HCT116 (cell line): ENCODE measurements at regions not wholly inside any gene's neighbourhood (a gene's known extent, or its start where the extent isn't known, plus 50 kb on each side); places are given as distances from the start of the nearest gene placed in this dataset.

Experiments
- ATAC-seq: fragments of 200-7000 bp; cut with Tn5 transposase; 2 replicates; pipeline ENCODE4 v1.9.1; 2020; ENCODE audit warnings: mild to moderate bottlenecking, moderate library complexity
- BruUV-seq: library from RNA; stranded (reverse); fragments of 400-500 nt; replicated peaks from 2 replicates; lab custom pipeline; 2021; lab: Mats Ljungman, UMichigan
- CTCF ChIA-PET: fragments of 300-600 bp; sonication (Branson Sonifier 250); formaldehyde crosslinking; loops from one replicate; lab custom pipeline; 2021; ENCODE audit warnings: antibody characterized with exemption; lab: Charles Lee
- POLR2A ChIA-PET: fragments of 300-600, 350-600 bp; sonication (Branson Sonifier 250); formaldehyde crosslinking; loops from one replicate; lab custom pipeline; 2021; ENCODE audit warnings: antibody characterized with exemption; lab: Charles Lee
- RAD21 ChIA-PET, 2 experiments: fragments of 300-600 bp; sonication (Branson Sonifier 250); formaldehyde crosslinking; loops; one replicate each; lab custom pipeline; 2023; ENCODE audit warnings: low total read pairs in 2 of 2; ENCODE audit not compliant: uncharacterized antibody in 2 of 2, unreplicated experiment in 2 of 2, low non-redundant PET in 1 of 2; lab: Charles Lee
- DNase-seq: peaks from one replicate; pipeline ENCODE4 v3.0.0-alpha.2; 2010; ENCODE audit warnings: low read depth, low spot score
- H2AFZ ChIP-seq: fragments of 200-600 bp; shearing (Covaris generic), sonication (generic); 2 replicates; pipeline ENCODE4 v1.6.1; 2017; ENCODE audit warnings: low read depth, mixed run types, mixed read lengths, antibody characterized with exemption, low read length; ENCODE audit not compliant: poor library complexity, severe bottlenecking
- H3K27ac ChIP-seq: 2 replicates; pipeline ENCODE4 v1.5.1; 2012; ENCODE audit warnings: low read depth, low read length
- H3K27me3 ChIP-seq: fragments of 200-600 bp; sonication (generic); 2 replicates; pipeline ENCODE4 v1.6.1; 2016; ENCODE audit warnings: mixed run types, low read length, mixed read lengths; ENCODE audit not compliant: insufficient read depth
- H3K36me3 ChIP-seq, 2 experiments: fragments of 200-500 bp in 1 of 2; fragments of 200-600 bp in 1 of 2; sonication (Bioruptor generic) in 1 of 2; sonication (generic) in 1 of 2; 2 replicates each; pipeline versions ENCODE4 v1.5.1 to v1.6.1; 2014 to 2016; ENCODE audit warnings: low read length in 2 of 2, inconsistent platforms in 1 of 2, mixed read lengths in 1 of 2, mixed run types in 1 of 2; ENCODE audit not compliant: insufficient read depth in 2 of 2, control insufficient read depth in 1 of 2
- H3K4me1 ChIP-seq, 2 experiments: fragments of 200-600 bp in 1 of 2; sonication (generic) in 1 of 2; 2 replicates each; pipeline versions ENCODE4 v1.5.1 to v1.6.1; 2012 to 2017; ENCODE audit warnings: low read length in 2 of 2, inconsistent platforms in 1 of 2, mild to moderate bottlenecking in 1 of 2, mixed read lengths in 1 of 2, mixed run types in 1 of 2, moderate library complexity in 1 of 2; ENCODE audit not compliant: insufficient read depth in 2 of 2, control insufficient read depth in 1 of 2
- H3K4me2 ChIP-seq: fragments of 200-600 bp; sonication (generic); 2 replicates; pipeline ENCODE4 v1.6.1; 2017; ENCODE audit warnings: mixed run types, low read length, mixed read lengths
- H3K4me3 ChIP-seq, 2 experiments: fragments of 200-600 bp in 1 of 2; sonication (generic) in 1 of 2; replicated peaks in 1 of 2; 2 replicates each; pipeline ENCODE4 v1.5.1; 2011 to 2016; ENCODE audit warnings: low read length in 2 of 2, control low read depth in 1 of 2, low read depth in 1 of 2, mild to moderate bottlenecking in 1 of 2, mixed read lengths in 1 of 2, mixed run types in 1 of 2
- H3K79me2 ChIP-seq: fragments of 200-600 bp; sonication (generic); 2 replicates; pipeline ENCODE4 v1.6.1; 2017; ENCODE audit warnings: mild to moderate bottlenecking, mixed run types, low read length, moderate library complexity, mixed read lengths; ENCODE audit not compliant: insufficient read depth
- H3K9ac ChIP-seq: fragments of 200-600 bp; sonication (generic); 2 replicates; pipeline ENCODE4 v1.6.1; 2016; ENCODE audit warnings: low read length, mixed read lengths
- H3K9me2 ChIP-seq: fragments of 200-600 bp; sonication (generic), shearing (Covaris generic); 2 replicates; pipeline ENCODE4 v1.6.1; 2017; ENCODE audit warnings: mixed run types, mild to moderate bottlenecking, moderate library complexity; ENCODE audit not compliant: insufficient read depth
- H3K9me3 ChIP-seq, 2 experiments: fragments of 200-500 bp in 1 of 2; fragments of 200-600 bp in 1 of 2; sonication (Bioruptor generic) in 1 of 2; sonication (generic) in 1 of 2; 2 replicates each; pipeline ENCODE4 v1.6.1; 2014 to 2017; ENCODE audit warnings: low read length in 2 of 2, mixed read lengths in 2 of 2, inconsistent platforms in 1 of 2, low read depth in 1 of 2, mild to moderate bottlenecking in 1 of 2, mixed run types in 1 of 2, moderate library complexity in 1 of 2; ENCODE audit not compliant: control insufficient read depth in 1 of 2, insufficient read depth in 1 of 2
- H4K20me1 ChIP-seq: fragments of 200-600 bp; sonication (generic), shearing (Covaris generic); 2 replicates; pipeline ENCODE4 v1.6.1; 2017; ENCODE audit warnings: mixed run types, mild to moderate bottlenecking, moderate library complexity; ENCODE audit not compliant: insufficient read depth
- CBX3 ChIP-seq: IDR thresholded peaks from 2 replicates; pipeline ENCODE4 v1.6.1; 2012; ENCODE audit warnings: low read depth
- CEBPB ChIP-seq: IDR thresholded peaks from 2 replicates; pipeline ENCODE4 v1.6.1; 2012; ENCODE audit warnings: low read depth
- CTCF ChIP-seq, 3 experiments: fragments of 200-600 bp in 1 of 3; sonication (generic) in 1 of 3; IDR thresholded peaks in 2 of 3; conservative IDR thresholded peaks in 1 of 3; 2 replicates each; pipeline ENCODE4 v1.5.1; 2012 to 2017; ENCODE audit warnings: low read depth in 2 of 3, low read length in 2 of 3, antibody characterized with exemption in 1 of 3, borderline replicate concordance in 1 of 3, control low read depth in 1 of 3, mild to moderate bottlenecking in 1 of 3, mixed read lengths in 1 of 3, mixed run types in 1 of 3, moderate library complexity in 1 of 3; ENCODE audit not compliant: insufficient read depth in 1 of 3
- ELF1 ChIP-seq: IDR thresholded peaks from 2 replicates; pipeline ENCODE4 v1.6.1; 2012; ENCODE audit warnings: low read depth, borderline replicate concordance
- EZH2 ChIP-seq: fragments of 200-600 bp; sonication (generic); IDR thresholded peaks from 2 replicates; pipeline ENCODE4 v1.6.1; 2017; ENCODE audit warnings: antibody characterized with exemption, mixed run types
- EZH2phosphoT487 ChIP-seq: fragments of 200-600 bp; IDR thresholded peaks from 2 replicates; pipeline ENCODE4 v1.6.1; 2018; ENCODE audit warnings: antibody characterized with exemption, borderline replicate concordance
- FOSL1 ChIP-seq: IDR thresholded peaks from 2 replicates; pipeline ENCODE4 v1.6.1; 2012; ENCODE audit warnings: low read depth
- POLR2A ChIP-seq: IDR thresholded peaks from 2 replicates; pipeline ENCODE4 v1.7.0; 2011; ENCODE audit warnings: borderline replicate concordance; ENCODE audit not compliant: insufficient read depth, insufficient read length; ENCODE audit errors: extremely low read depth
- POLR2AphosphoS5 ChIP-seq: IDR thresholded peaks from 2 replicates; pipeline ENCODE4 v1.6.1; 2011; ENCODE audit warnings: mild to moderate bottlenecking, low read depth, low read length, moderate library complexity
- RAD21 ChIP-seq: IDR thresholded peaks from 2 replicates; pipeline ENCODE4 v1.6.1; 2012; ENCODE audit warnings: low read depth, mild to moderate bottlenecking
- SIN3A ChIP-seq: IDR thresholded peaks from 2 replicates; pipeline ENCODE4 v1.6.1; 2012; ENCODE audit warnings: low read depth
- SP1 ChIP-seq: IDR thresholded peaks from 2 replicates; pipeline ENCODE4 v1.6.1; 2012; ENCODE audit warnings: low read depth
- SRF ChIP-seq: IDR thresholded peaks from 2 replicates; pipeline ENCODE4 v1.6.1; 2012; ENCODE audit warnings: low read depth
- TCF7L2 ChIP-seq: IDR thresholded peaks from 2 replicates; pipeline ENCODE4 v1.7.0; 2011; ENCODE audit warnings: borderline replicate concordance, inconsistent platforms; ENCODE audit not compliant: insufficient read depth, insufficient read length; ENCODE audit errors: extremely low read depth
- ZFX ChIP-seq: fragments of 450-650 bp; IDR thresholded peaks from 2 replicates; pipeline ENCODE4 v1.6.1; 2017
- ZNF274 ChIP-seq: fragments of 200-500 bp; sonication (Bioruptor generic); IDR thresholded peaks from 2 replicates; pipeline ENCODE4 v1.6.1; 2014; ENCODE audit warnings: mild to moderate bottlenecking, low read depth, low read length, inconsistent platforms
- intact Hi-C: fragments of 100-400 bp; cut with micrococcal nuclease; formaldehyde crosslinking; loops from 2 replicates; pipeline ENCODE4 v1.10.0; 2022
- TF ChIP-seq, protein P1 (sequence below): IDR thresholded peaks from 2 replicates; pipeline ENCODE4 v1.6.1; 2012
- TF ChIP-seq, protein P2 (sequence below): IDR thresholded peaks from 2 replicates; pipeline ENCODE4 v1.6.1; 2011; ENCODE audit warnings: mild to moderate bottlenecking, low read length, moderate library complexity; ENCODE audit not compliant: insufficient replicate concordance; ENCODE audit errors: extremely low read depth
- TF ChIP-seq, protein P3 (sequence below): IDR thresholded peaks from 2 replicates; pipeline ENCODE4 v1.6.1; 2012; ENCODE audit warnings: low read depth

GRCh38 chr2:34070196-34070595 is 471.1 kb upstream of the FAM98A start:
- BruUV-seq: no TSS peak
- ATAC-seq: no peak
- POLR2A ChIA-PET: no interaction called here

More at GRCh38 chr2:34070196-34070595, 471.1 kb upstream of the FAM98A start:
- intact Hi-C loops: no loop called here
- no peak overlapping the region for H3K9ac ChIP-seq
- no peak overlapping the region for H3K4me2 ChIP-seq
- ChIA-PET RAD21 (no interaction called here), CTCF (no interaction called here)
- H3K79me2 ChIP-seq: no peaks in the 10 kb centered on the region
- no peak for DNase-seq
- peaks cover 4 to 6% of the 10 kb centered on the region in 2 experiments; a peak in 1 of 4 replicates for H3K9me3 ChIP-seq
- no peaks in the 10 kb centered on the region for H3K36me3 ChIP-seq
- no peak overlapping the region for H2AFZ ChIP-seq
- no peaks in the 10 kb centered on the region for H3K27me3 ChIP-seq
- no peak for TF ChIP-seq ZFX
- TF ChIP-seq CBX3: no peak
- TF ChIP-seq ZNF274: no peak
- TF ChIP-seq, protein P1, sequence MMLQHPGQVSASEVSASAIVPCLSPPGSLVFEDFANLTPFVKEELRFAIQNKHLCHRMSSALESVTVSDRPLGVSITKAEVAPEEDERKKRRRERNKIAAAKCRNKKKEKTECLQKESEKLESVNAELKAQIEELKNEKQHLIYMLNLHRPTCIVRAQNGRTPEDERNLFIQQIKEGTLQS: no peak
- no peak for TF ChIP-seq TCF7L2
- no peak for TF ChIP-seq CTCF (IDR thresholded peaks at IDR 0.05 in 2 of 3, conservative IDR thresholded peaks at IDR 0.05 in 1 of 3; ENCODE audit: borderline replicate concordance in 1 of 3, insufficient read depth in 1 of 3, low read depth in 2 of 3, low read length in 2 of 3)
- no peak for TF ChIP-seq RAD21
- TF ChIP-seq FOSL1: no peak
- TF ChIP-seq, protein P2, sequence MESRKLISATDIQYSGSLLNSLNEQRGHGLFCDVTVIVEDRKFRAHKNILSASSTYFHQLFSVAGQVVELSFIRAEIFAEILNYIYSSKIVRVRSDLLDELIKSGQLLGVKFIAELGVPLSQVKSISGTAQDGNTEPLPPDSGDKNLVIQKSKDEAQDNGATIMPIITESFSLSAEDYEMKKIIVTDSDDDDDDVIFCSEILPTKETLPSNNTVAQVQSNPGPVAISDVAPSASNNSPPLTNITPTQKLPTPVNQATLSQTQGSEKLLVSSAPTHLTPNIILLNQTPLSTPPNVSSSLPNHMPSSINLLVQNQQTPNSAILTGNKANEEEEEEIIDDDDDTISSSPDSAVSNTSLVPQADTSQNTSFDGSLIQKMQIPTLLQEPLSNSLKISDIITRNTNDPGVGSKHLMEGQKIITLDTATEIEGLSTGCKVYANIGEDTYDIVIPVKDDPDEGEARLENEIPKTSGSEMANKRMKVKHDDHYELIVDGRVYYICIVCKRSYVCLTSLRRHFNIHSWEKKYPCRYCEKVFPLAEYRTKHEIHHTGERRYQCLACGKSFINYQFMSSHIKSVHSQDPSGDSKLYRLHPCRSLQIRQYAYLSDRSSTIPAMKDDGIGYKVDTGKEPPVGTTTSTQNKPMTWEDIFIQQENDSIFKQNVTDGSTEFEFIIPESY: no peak
- TF ChIP-seq ELF1: no peak
- TF ChIP-seq EZH2: no peak
- no peak for TF ChIP-seq EZH2phosphoT487
- no peak for TF ChIP-seq SRF
- TF ChIP-seq SP1: no peak
- no peak for TF ChIP-seq CEBPB
- no peak for TF ChIP-seq SIN3A
- TF ChIP-seq POLR2AphosphoS5: no peak
- no peak for TF ChIP-seq POLR2A
- TF ChIP-seq, protein P3, sequence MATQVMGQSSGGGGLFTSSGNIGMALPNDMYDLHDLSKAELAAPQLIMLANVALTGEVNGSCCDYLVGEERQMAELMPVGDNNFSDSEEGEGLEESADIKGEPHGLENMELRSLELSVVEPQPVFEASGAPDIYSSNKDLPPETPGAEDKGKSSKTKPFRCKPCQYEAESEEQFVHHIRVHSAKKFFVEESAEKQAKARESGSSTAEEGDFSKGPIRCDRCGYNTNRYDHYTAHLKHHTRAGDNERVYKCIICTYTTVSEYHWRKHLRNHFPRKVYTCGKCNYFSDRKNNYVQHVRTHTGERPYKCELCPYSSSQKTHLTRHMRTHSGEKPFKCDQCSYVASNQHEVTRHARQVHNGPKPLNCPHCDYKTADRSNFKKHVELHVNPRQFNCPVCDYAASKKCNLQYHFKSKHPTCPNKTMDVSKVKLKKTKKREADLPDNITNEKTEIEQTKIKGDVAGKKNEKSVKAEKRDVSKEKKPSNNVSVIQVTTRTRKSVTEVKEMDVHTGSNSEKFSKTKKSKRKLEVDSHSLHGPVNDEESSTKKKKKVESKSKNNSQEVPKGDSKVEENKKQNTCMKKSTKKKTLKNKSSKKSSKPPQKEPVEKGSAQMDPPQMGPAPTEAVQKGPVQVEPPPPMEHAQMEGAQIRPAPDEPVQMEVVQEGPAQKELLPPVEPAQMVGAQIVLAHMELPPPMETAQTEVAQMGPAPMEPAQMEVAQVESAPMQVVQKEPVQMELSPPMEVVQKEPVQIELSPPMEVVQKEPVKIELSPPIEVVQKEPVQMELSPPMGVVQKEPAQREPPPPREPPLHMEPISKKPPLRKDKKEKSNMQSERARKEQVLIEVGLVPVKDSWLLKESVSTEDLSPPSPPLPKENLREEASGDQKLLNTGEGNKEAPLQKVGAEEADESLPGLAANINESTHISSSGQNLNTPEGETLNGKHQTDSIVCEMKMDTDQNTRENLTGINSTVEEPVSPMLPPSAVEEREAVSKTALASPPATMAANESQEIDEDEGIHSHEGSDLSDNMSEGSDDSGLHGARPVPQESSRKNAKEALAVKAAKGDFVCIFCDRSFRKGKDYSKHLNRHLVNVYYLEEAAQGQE: no peak
- H3K9me2 ChIP-seq: no peaks in the 10 kb centered on the region
- H4K20me1 ChIP-seq: no peaks in the 10 kb centered on the region
- H3K4me1 ChIP-seq: no peaks in the 10 kb centered on the region
- H3K27ac ChIP-seq: no peak overlapping the region
- H3K4me3 ChIP-seq: no peak overlapping the region
